Astrocyte (in vitro differentiated cells and primary cell): ENCODE measurements at regions not wholly inside any gene's neighbourhood (a gene's known extent, or its start where the extent isn't known, plus 50 kb on each side); places are given as distances from the start of the nearest gene placed in this dataset.

Experiments used
- CTCF ChIP-seq: IDR thresholded peaks from 2 replicates; pipeline ENCODE4 v1.5.1; 2011; ENCODE audit warnings: low read depth, mild to moderate bottlenecking, inconsistent platforms, low read length, moderate library complexity; ENCODE audit not compliant: insufficient read depth
- EZH2 ChIP-seq: IDR thresholded peaks from 2 replicates; pipeline ENCODE4 v1.6.1; 2012; ENCODE audit warnings: mild to moderate bottlenecking, low read length, inconsistent platforms; ENCODE audit not compliant: insufficient read depth

DNA sequence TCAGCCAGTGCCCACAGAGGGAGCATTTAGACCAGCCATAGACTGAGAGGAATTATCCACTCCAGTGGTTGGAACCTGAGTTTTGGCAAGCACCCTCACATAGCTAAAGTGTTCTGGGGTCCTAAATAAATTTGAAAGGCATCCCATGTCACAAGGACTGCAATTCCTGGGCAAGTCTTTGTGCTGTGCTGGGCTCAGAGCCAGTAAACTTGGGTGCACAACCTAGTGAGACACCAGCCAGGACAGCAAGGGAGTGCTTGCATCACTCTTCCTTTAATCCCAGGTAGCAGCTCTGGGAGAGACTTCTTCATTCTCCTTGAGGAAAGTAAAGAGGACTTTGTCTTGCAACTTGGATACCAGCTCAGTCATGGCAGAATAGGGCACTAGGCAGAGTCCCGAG lies 142.0 kb upstream of the FSCB start:
- no peak for TF ChIP-seq CTCF
- no peak for TF ChIP-seq EZH2
